H1 (cell line): ENCODE measurements at regions not wholly inside any gene's neighbourhood (a gene's known extent, or its start where the extent isn't known, plus 50 kb on each side); places are given as distances from the start of the nearest gene placed in this dataset.

Source experiments
- CBX5 ChIP-seq: fragments of 300-800, 300-1000 bp; sonication (generic); IDR thresholded peaks from 2 replicates; pipeline ENCODE4 v1.7.1; 2016; ENCODE audit warnings: antibody characterized with exemption, low read length, low read depth
- CEBPB ChIP-seq: IDR thresholded peaks from 2 replicates; pipeline ENCODE4 v1.6.1; 2012; ENCODE audit warnings: low read depth, low read length
- CREB1 ChIP-seq: IDR thresholded peaks from 2 replicates; pipeline ENCODE4 v1.6.1; 2012; ENCODE audit warnings: inconsistent platforms
- EP300 ChIP-seq, 2 experiments: IDR thresholded peaks; 1 replicate in 1 of 2; 2 replicates in 1 of 2; pipeline ENCODE4 v1.6.1; 2011 to 2012; ENCODE audit warnings: low read depth in 2 of 2, low read length in 2 of 2, mild to moderate bottlenecking in 2 of 2, borderline replicate concordance in 1 of 2, inconsistent platforms in 1 of 2, moderate library complexity in 1 of 2
- JUN ChIP-seq: IDR thresholded peaks from 2 replicates; pipeline ENCODE4 v1.6.1; 2011; ENCODE audit warnings: low read depth, mild to moderate bottlenecking, improper control_type of control experiment, low read length
- MAFK ChIP-seq: IDR thresholded peaks from 2 replicates; pipeline ENCODE4 v1.6.1; 2012; ENCODE audit warnings: low read depth, mild to moderate bottlenecking, improper control_type of control experiment, low read length
- MAX ChIP-seq: IDR thresholded peaks from 2 replicates; pipeline ENCODE4 v1.6.1; 2012; ENCODE audit warnings: inconsistent platforms
- NRF1 ChIP-seq: IDR thresholded peaks from 2 replicates; pipeline ENCODE4 v1.6.1; 2011; ENCODE audit warnings: mild to moderate bottlenecking, low read depth, low read length, improper control_type of control experiment
- POLR2A ChIP-seq, 2 experiments: IDR thresholded peaks; 1 replicate in 1 of 2; 2 replicates in 1 of 2; pipeline ENCODE4 v1.6.1; 2011; ENCODE audit warnings: low read depth in 2 of 2, low read length in 2 of 2, mild to moderate bottlenecking in 2 of 2; ENCODE audit errors: control extremely low read depth in 1 of 2
- RXRA ChIP-seq: IDR thresholded peaks from 2 replicates; pipeline ENCODE4 v1.6.1; 2011; ENCODE audit warnings: low read depth, mild to moderate bottlenecking, low read length, moderate library complexity; ENCODE audit not compliant: insufficient read depth
- TAF1 ChIP-seq: IDR thresholded peaks from 2 replicates; pipeline ENCODE4 v1.6.1; 2011; ENCODE audit warnings: mild to moderate bottlenecking, low read depth, low read length
- TF ChIP-seq, protein P1 (sequence below), 3 experiments: IDR thresholded peaks; 1 replicate in 2 of 3; 2 replicates in 1 of 3; pipeline versions ENCODE4 v1.5.1 to v1.6.1; 2011; ENCODE audit warnings: low read length in 3 of 3, mild to moderate bottlenecking in 3 of 3, inconsistent platforms in 2 of 3, low read depth in 1 of 3, moderate library complexity in 1 of 3; ENCODE audit not compliant: insufficient read depth in 1 of 3; ENCODE audit errors: control extremely low read depth in 1 of 3

DNA sequence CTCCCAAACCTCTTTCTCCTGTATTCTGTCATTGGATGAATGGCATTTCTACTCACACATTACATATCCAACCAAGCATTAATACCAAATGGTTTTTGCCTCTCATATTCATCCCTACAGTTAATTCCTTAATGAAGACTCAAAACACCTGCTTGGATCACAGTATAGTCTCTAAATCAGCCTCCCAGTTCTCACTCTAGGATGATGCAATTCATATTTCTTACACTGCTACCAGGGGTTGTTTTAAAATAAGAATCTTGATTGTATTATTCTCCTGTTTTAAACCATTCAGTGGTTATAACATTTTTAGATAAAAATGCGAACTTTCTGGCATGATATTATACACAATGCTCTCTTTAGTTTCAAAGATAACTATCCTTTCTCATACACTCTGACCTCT lies 281.4 kb upstream of the ZEB2 start:
- no peak for TF ChIP-seq CREB1
- TF ChIP-seq JUN: no peak
- no peak for TF ChIP-seq RXRA
- no peak for TF ChIP-seq CEBPB
- TF ChIP-seq, protein P1, sequence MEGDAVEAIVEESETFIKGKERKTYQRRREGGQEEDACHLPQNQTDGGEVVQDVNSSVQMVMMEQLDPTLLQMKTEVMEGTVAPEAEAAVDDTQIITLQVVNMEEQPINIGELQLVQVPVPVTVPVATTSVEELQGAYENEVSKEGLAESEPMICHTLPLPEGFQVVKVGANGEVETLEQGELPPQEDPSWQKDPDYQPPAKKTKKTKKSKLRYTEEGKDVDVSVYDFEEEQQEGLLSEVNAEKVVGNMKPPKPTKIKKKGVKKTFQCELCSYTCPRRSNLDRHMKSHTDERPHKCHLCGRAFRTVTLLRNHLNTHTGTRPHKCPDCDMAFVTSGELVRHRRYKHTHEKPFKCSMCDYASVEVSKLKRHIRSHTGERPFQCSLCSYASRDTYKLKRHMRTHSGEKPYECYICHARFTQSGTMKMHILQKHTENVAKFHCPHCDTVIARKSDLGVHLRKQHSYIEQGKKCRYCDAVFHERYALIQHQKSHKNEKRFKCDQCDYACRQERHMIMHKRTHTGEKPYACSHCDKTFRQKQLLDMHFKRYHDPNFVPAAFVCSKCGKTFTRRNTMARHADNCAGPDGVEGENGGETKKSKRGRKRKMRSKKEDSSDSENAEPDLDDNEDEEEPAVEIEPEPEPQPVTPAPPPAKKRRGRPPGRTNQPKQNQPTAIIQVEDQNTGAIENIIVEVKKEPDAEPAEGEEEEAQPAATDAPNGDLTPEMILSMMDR (IDR thresholded peaks at IDR 0.05; ENCODE audit: control extremely low read depth in 1 of 3, insufficient read depth in 1 of 3, low read depth in 1 of 3, low read length in 3 of 3): no peak
- no peak for TF ChIP-seq EP300 (IDR thresholded peaks at IDR 0.05; ENCODE audit: borderline replicate concordance in 1 of 2, low read depth in 2 of 2, low read length in 2 of 2)
- TF ChIP-seq POLR2A (IDR thresholded peaks at IDR 0.05; ENCODE audit: control extremely low read depth in 1 of 2, low read depth in 2 of 2, low read length in 2 of 2): no peak
- TF ChIP-seq MAFK: no peak
- TF ChIP-seq NRF1: no peak
- TF ChIP-seq MAX: no peak
- TF ChIP-seq CBX5: no peak
- no peak for TF ChIP-seq TAF1
